Progenitor cell of endocrine pancreas (in vitro differentiated cells): ENCODE measurements at regions not wholly inside any gene's neighbourhood (a gene's known extent, or its start where the extent isn't known, plus 50 kb on each side); places are given as distances from the start of the nearest gene placed in this dataset.

Experiments used
- DNase-seq: peaks from one replicate; pipeline ENCODE4 v3.0.0; 2021; ENCODE audit warnings: low spot score; ENCODE audit not compliant: unreplicated experiment
- H3K27ac Mint-ChIP-seq: 2 replicates; pipeline ENCODE4 v1.8.0; 2021; ENCODE audit warnings: mild to moderate bottlenecking, moderate library complexity, mixed read lengths
- H3K27me3 Mint-ChIP-seq: 2 replicates; pipeline ENCODE4 v1.8.0; 2021; ENCODE audit warnings: mixed read lengths
- H3K36me3 Mint-ChIP-seq: 2 replicates; pipeline ENCODE4 v1.8.0; 2022; ENCODE audit warnings: mixed read lengths; ENCODE audit not compliant: insufficient read depth
- H3K4me1 Mint-ChIP-seq: 2 replicates; pipeline ENCODE4 v1.8.0; 2021; ENCODE audit warnings: low read depth, mixed read lengths
- H3K4me3 Mint-ChIP-seq: 2 replicates; pipeline ENCODE4 v1.8.0; 2021; ENCODE audit warnings: low read depth, mild to moderate bottlenecking, moderate library complexity, mixed read lengths
- H3K9me3 Mint-ChIP-seq: 2 replicates; pipeline ENCODE4 v1.8.0; 2021; ENCODE audit warnings: low read depth, mixed read lengths
- TF ChIP-seq, protein P1 (sequence below): fragments of 200-600 bp; sonication (generic); IDR thresholded peaks from one replicate; pipeline ENCODE4 v1.5.0; 2021; ENCODE audit warnings: antibody characterized with exemption, mild to moderate bottlenecking; ENCODE audit not compliant: unreplicated experiment

GRCh38 chr15:58264053-58264971 lies 126.1 kb downstream of the AQP9 start:
- TF ChIP-seq, protein P1, sequence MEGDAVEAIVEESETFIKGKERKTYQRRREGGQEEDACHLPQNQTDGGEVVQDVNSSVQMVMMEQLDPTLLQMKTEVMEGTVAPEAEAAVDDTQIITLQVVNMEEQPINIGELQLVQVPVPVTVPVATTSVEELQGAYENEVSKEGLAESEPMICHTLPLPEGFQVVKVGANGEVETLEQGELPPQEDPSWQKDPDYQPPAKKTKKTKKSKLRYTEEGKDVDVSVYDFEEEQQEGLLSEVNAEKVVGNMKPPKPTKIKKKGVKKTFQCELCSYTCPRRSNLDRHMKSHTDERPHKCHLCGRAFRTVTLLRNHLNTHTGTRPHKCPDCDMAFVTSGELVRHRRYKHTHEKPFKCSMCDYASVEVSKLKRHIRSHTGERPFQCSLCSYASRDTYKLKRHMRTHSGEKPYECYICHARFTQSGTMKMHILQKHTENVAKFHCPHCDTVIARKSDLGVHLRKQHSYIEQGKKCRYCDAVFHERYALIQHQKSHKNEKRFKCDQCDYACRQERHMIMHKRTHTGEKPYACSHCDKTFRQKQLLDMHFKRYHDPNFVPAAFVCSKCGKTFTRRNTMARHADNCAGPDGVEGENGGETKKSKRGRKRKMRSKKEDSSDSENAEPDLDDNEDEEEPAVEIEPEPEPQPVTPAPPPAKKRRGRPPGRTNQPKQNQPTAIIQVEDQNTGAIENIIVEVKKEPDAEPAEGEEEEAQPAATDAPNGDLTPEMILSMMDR: no peak
- Mint-ChIP-seq H3K27ac (no peak overlapping the region), H3K27me3 (no peaks in the 10 kb centered on the region), H3K4me3 (no peak overlapping the region), H3K9me3 (no peaks in the 10 kb centered on the region), H3K4me1 (no peaks in the 10 kb centered on the region), H3K36me3 (no peaks in the 10 kb centered on the region)
- DNase-seq: no peak

DNA sequence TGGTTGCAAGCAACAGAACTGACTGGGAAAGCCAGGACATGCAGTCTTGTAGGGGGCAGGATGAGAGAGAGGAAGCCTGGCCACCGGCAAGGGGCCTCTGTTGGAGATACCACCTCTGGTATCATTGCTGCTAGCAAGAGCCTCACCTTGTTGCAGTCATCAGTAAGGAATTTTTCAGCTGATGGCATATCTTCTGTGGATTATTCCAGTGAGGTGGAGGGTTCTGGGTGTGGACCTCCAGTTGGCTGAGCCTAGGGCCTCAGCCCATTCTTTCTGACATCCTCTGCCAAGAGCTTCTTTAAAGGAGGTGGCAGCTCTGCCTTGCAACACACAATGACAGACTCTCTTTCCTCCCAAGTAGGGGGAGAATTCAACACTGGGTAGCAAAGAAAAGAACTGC lies 128.9 kb downstream of the AQP9 start:
- peaks cover 7% of the 10 kb centered on the region for H3K9me3 Mint-ChIP-seq
- H3K27me3 Mint-ChIP-seq: no peaks in the 10 kb centered on the region
- H3K4me3 Mint-ChIP-seq: no peak overlapping the region
- TF ChIP-seq, protein P1: no peak
- no peak overlapping the region for H3K27ac Mint-ChIP-seq
- H3K36me3 Mint-ChIP-seq: peaks cover 3% of the 10 kb centered on the region
- no peak for DNase-seq
- peaks cover 5% of the 10 kb centered on the region for H3K4me1 Mint-ChIP-seq

- DNase-seq: no peak
- peaks cover 3% of the 10 kb centered on the region for H3K36me3 Mint-ChIP-seq
- H3K4me1 Mint-ChIP-seq: peaks cover 5% of the 10 kb centered on the region
- no peak overlapping the region for H3K4me3 Mint-ChIP-seq
- H3K27me3 Mint-ChIP-seq: no peaks in the 10 kb centered on the region
- TF ChIP-seq, protein P1: no peak
- peaks cover 7% of the 10 kb centered on the region for H3K9me3 Mint-ChIP-seq
- no peak overlapping the region for H3K27ac Mint-ChIP-seq
Measured at GRCh38 chr15:58268746-58269267, 130.6 kb downstream of the AQP9 start.

GRCh38 chr15:58269455-58270414 lies 131.6 kb downstream of the AQP9 start:
- Mint-ChIP-seq H3K27me3 (no peaks in the 10 kb centered on the region), H3K4me3 (no peak overlapping the region), H3K4me1 (peaks cover 5% of the 10 kb centered on the region), H3K9me3 (peaks cover 7% of the 10 kb centered on the region), H3K27ac (no peak overlapping the region), H3K36me3 (peaks cover 3% of the 10 kb centered on the region)
- peak; percentile 34 for DNase-seq
- TF ChIP-seq, protein P1: peak; percentile 78

DNA sequence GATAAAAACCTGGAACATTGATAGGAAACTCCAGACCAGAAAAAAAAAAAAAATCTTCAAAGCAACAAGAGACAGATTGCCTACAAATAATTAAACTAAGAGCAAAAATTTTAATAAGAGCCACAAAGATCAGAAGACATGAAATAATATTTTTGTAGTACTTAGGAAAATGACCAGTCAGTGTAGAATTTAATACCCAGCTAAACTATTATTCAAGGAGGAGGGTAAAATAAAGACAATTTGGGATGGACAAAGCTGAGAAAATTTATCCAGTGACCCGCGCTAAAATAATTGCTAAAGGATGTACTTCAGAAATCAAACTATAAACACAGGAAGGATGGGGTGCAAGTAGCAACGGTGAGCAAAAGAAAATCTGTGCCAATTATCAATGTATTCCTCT lies 133.2 kb downstream of the AQP9 start:
- Mint-ChIP-seq H3K36me3 (peaks cover 3% of the 10 kb centered on the region), H3K9me3 (peaks cover 7% of the 10 kb centered on the region), H3K4me3 (no peak overlapping the region), H3K4me1 (peaks cover 5% of the 10 kb centered on the region), H3K27me3 (no peaks in the 10 kb centered on the region), H3K27ac (no peak overlapping the region)
- TF ChIP-seq, protein P1: no peak
- DNase-seq: no peak
